ENCODE measurements at regions not wholly inside any gene's neighbourhood (a gene's known extent, or its start where the extent isn't known, plus 50 kb on each side); places are given as distances from the start of the nearest gene placed in this dataset.
A peak's percentile ranks its signal among the peaks of the same experiment; 100 is the strongest.
"Not testable (repeated sequence)": the region's sequence is repeated elsewhere in the genome, so short reads cannot be mapped to it uniquely, and the experiment has no call there.

GRCh38 chr20:6277661-6278240 is 154.9 kb upstream of the FERMT1 start:
- no peak for DNase-seq (ENCODE audit: low spot score in 2 of 2)
- TF ChIP-seq POLR2AphosphoS5 (IDR thresholded peaks at IDR 0.05) (no peak), CTCF (IDR thresholded peaks at IDR 0.05) (no peak), POLR2A (IDR thresholded peaks at IDR 0.05) (no peak)
- Histone ChIP-seq H3K27me3 (no peaks in the 10 kb centered on the region), H3K4me3 (no peak overlapping the region), H3K9me3 (peaks cover 3 to 4% of the 10 kb centered on the region in 2 donors), H3K36me3 (no peaks in the 10 kb centered on the region), H3K4me1 (no peaks in the 10 kb centered on the region), H3K27ac (no peak overlapping the region)
- intact Hi-C loops (cut with DNase I; ENCODE audit: low total_unique reads) = no loop called here

GRCh38 chr20:6270404-6270803 is 147.6 kb upstream of the FERMT1 start:
- not testable (repeated sequence) for H3K9me3 ChIP-seq, H3K4me3 ChIP-seq

GRCh38 chr20:6269168-6269873 is 146.5 kb upstream of the FERMT1 start:
- H3K4me1 ChIP-seq = no peaks in the 10 kb centered on the region
- no peaks in the 10 kb centered on the region for H3K36me3 ChIP-seq
- H3K9me3 ChIP-seq = no peaks in the 10 kb centered on the region
- H3K27me3 ChIP-seq = peaks cover 0 to 6% of the 10 kb centered on the region in 2 donors
- intact Hi-C loops (cut with DNase I; ENCODE audit: low total_unique reads) = no loop called here
- DNase-seq (ENCODE audit: low spot score in 2 of 2) = no peak
- TF ChIP-seq POLR2A (IDR thresholded peaks at IDR 0.05) (no peak), CTCF (IDR thresholded peaks at IDR 0.05) (no peak), POLR2AphosphoS5 (IDR thresholded peaks at IDR 0.05) (no peak)
- no peak overlapping the region for H3K27ac ChIP-seq
- H3K4me3 ChIP-seq = no peak overlapping the region

More at GRCh38 chr20:6270404-6270803, 147.6 kb upstream of the FERMT1 start:
- H3K27ac ChIP-seq; H3K36me3 ChIP-seq; intact Hi-C loops (cut with DNase I; ENCODE audit: low total_unique reads); DNase-seq (ENCODE audit: low spot score in 2 of 2); H3K27me3 ChIP-seq; H3K4me1 ChIP-seq: not testable (repeated sequence)

GRCh38 chr20:6265204-6265904 is 142.5 kb upstream of the FERMT1 start:
- H3K4me1 ChIP-seq = no peaks in the 10 kb centered on the region
- TF ChIP-seq POLR2AphosphoS5 (IDR thresholded peaks at IDR 0.05) = no peak
- TF ChIP-seq CTCF (IDR thresholded peaks at IDR 0.05) = no peak
- no peak for TF ChIP-seq POLR2A (IDR thresholded peaks at IDR 0.05)
- peaks cover 0 to 6% of the 10 kb centered on the region in 2 donors for H3K27me3 ChIP-seq
- H3K4me3 ChIP-seq = peak overlapping the region in 1 of 3 donors; percentile 17
- H3K36me3 ChIP-seq = no peaks in the 10 kb centered on the region
- H3K9me3 ChIP-seq = no peaks in the 10 kb centered on the region
- DNase-seq (ENCODE audit: low spot score in 2 of 2) = no peak
- H3K27ac ChIP-seq = peak overlapping the region in 1 of 2 donors; percentile 16
- intact Hi-C loops (cut with DNase I; ENCODE audit: low total_unique reads) = no loop called here

- no peaks in the 10 kb centered on the region for H3K4me1 ChIP-seq
- no peaks in the 10 kb centered on the region for H3K36me3 ChIP-seq
- TF ChIP-seq CTCF (IDR thresholded peaks at IDR 0.05) (no peak), POLR2A (IDR thresholded peaks at IDR 0.05) (no peak), POLR2AphosphoS5 (IDR thresholded peaks at IDR 0.05) (no peak)
- no peak overlapping the region for H3K4me3 ChIP-seq
- no peak overlapping the region for H3K27ac ChIP-seq
- intact Hi-C loops (cut with DNase I; ENCODE audit: low total_unique reads) = no loop called here
- H3K27me3 ChIP-seq = no peaks in the 10 kb centered on the region
- DNase-seq (ENCODE audit: low spot score in 2 of 2) = no peak
- peaks cover 0 to 7% of the 10 kb centered on the region in 2 donors for H3K9me3 ChIP-seq
Measured at GRCh38 chr20:6253396-6253795, 130.6 kb upstream of the FERMT1 start.

Data from breast epithelium (tissue), 4 donors.